ENCODE measurements at regions not wholly inside any gene's neighbourhood (a gene's known extent, or its start where the extent isn't known, plus 50 kb on each side); places are given as distances from the start of the nearest gene placed in this dataset.
"Not testable (repeated sequence)": the region's sequence is repeated elsewhere in the genome, so short reads cannot be mapped to it uniquely, and the experiment has no call there.

GRCh38 chr1:83440021-83440420 lies 558.9 kb downstream of the TTLL7 start:
- not testable (repeated sequence) for TF ChIP-seq CTCF (IDR thresholded peaks at IDR 0.05); JUN (CRISPR knock-in tag; IDR thresholded peaks at IDR 0.05); TCF7 (CRISPR knock-in tag; IDR thresholded peaks at IDR 0.05; ENCODE audit: low read depth); TP53 (CRISPR knock-in tag; IDR thresholded peaks at IDR 0.05); AR (CRISPR knock-in tag; IDR thresholded peaks at IDR 0.05)
